22Rv1 (cell line): ENCODE measurements at regions not wholly inside any gene's neighbourhood (a gene's known extent, or its start where the extent isn't known, plus 50 kb on each side); places are given as distances from the start of the nearest gene placed in this dataset.

Source experiments
- H3K27ac ChIP-seq: fragments of 450-650 bp; 2 replicates; pipeline ENCODE4 v1.5.1; 2017
- CTCF ChIP-seq: fragments of 450-650 bp; IDR thresholded peaks from 2 replicates; pipeline ENCODE4 v1.5.1; 2017; ENCODE audit warnings: mild to moderate bottlenecking
- ZFX ChIP-seq: fragments of 450-650 bp; IDR thresholded peaks from 2 replicates; pipeline ENCODE4 v1.6.1; 2017; ENCODE audit warnings: antibody characterized with exemption, borderline replicate concordance

- H3K27ac ChIP-seq, result no peak overlapping the region
- TF ChIP-seq CTCF (no peak), ZFX (no peak)
These were observed 705.5 kb upstream of the MAN1A1 start for GRCh38 chr6:120055071-120055470.

GRCh38 chr6:120039664-120040063, 690.1 kb upstream of the MAN1A1 start:
- TF ChIP-seq ZFX (no peak), CTCF (no peak)
- no peak overlapping the region for H3K27ac ChIP-seq

GRCh38 chr6:120031837-120032236, 682.3 kb upstream of the MAN1A1 start:
- H3K27ac ChIP-seq, result no peak overlapping the region
- TF ChIP-seq CTCF (no peak), ZFX (no peak)

GRCh38 chr6:120026791-120027190, 677.2 kb upstream of the MAN1A1 start:
- TF ChIP-seq ZFX, result no peak
- TF ChIP-seq CTCF, result no peak
- H3K27ac ChIP-seq, result no peak overlapping the region

- TF ChIP-seq CTCF (no peak), ZFX (no peak)
- H3K27ac ChIP-seq, result no peak overlapping the region
These were observed 660.5 kb upstream of the MAN1A1 start for GRCh38 chr6:120010075-120010474.

GRCh38 chr6:120005292-120005976, 655.9 kb upstream of the MAN1A1 start:
- TF ChIP-seq ZFX (no peak), CTCF (no peak)
- H3K27ac ChIP-seq, result no peak overlapping the region

GRCh38 chr6:119986934-119987549, 637.5 kb upstream of the MAN1A1 start:
- no peak for TF ChIP-seq ZFX
- TF ChIP-seq CTCF, result no peak
- no peak overlapping the region for H3K27ac ChIP-seq
